ENCODE measurements at regions not wholly inside any gene's neighbourhood (a gene's known extent, or its start where the extent isn't known, plus 50 kb on each side); places are given as distances from the start of the nearest gene placed in this dataset.

DNA sequence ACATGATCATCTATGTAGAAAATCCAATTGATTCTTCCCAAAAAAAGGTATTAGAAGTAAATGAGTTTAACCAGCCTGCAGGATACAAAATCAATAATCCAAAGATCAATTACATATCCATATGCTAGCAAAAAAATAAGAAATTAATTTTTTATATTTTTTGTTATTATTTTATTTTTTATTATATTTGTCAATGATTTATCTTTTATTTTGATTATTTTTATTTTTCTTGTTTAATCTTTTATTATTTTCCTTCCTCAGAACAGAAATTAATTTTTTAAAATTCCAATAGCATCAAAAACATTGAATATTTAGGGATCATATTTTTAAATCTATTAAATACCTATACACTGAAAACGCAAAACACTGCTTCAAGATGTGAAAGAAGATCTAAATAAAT, 331.2 kb downstream of the PLPP3 start:
- no peak for TF ChIP-seq CTCF (IDR thresholded peaks at IDR 0.05)
- TF ChIP-seq POLR2A (IDR thresholded peaks at IDR 0.05), result no peak
